HG02884 (cell line): ENCODE measurements at regions not wholly inside any gene's neighbourhood (a gene's known extent, or its start where the extent isn't known, plus 50 kb on each side); places are given as distances from the start of the nearest gene placed in this dataset.
A peak's percentile ranks its signal among the peaks of the same experiment; 100 is the strongest.
"Not testable (repeated sequence)": the region's sequence is repeated elsewhere in the genome, so short reads cannot be mapped to it uniquely, and the experiment has no call there.

Experiments used
- ATAC-seq: cut with Tn5 transposase; IDR thresholded peaks from one replicate; pipeline ENCODE4 v1.9.1; 2021; ENCODE audit warnings: mild to moderate bottlenecking, moderate library complexity; ENCODE audit not compliant: unreplicated experiment

DNA sequence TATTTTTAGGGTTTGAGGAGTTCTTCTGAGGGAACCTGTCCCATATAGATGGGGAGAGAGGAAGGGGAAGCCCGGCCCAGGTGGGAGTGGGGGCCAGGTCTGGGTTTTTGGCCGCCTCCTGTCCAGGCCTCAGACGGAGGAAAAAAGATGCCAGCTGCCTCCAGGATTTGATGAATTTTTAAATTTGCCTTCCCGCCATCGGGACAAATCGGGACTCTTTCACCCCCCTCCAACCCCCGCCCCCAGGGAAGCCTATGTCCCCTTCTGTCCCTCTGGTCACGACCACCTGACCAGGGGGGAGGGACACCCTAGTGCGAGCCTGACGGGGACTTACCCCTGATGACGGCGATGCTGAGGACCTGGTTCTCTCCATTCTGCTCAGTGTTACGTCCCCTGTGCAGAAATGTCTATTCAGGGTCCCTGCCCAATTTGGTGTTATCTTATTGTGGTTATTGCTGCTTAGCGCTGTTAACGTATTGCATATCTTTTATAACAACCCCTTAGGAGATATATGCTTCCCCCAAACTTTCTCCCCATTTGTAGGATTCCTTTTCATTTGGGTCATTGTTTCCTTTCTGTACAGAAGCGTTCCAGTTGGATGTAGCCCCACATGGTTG is 115.9 kb upstream of the GRK3 start:
- peak; percentile 17 for ATAC-seq

DNA sequence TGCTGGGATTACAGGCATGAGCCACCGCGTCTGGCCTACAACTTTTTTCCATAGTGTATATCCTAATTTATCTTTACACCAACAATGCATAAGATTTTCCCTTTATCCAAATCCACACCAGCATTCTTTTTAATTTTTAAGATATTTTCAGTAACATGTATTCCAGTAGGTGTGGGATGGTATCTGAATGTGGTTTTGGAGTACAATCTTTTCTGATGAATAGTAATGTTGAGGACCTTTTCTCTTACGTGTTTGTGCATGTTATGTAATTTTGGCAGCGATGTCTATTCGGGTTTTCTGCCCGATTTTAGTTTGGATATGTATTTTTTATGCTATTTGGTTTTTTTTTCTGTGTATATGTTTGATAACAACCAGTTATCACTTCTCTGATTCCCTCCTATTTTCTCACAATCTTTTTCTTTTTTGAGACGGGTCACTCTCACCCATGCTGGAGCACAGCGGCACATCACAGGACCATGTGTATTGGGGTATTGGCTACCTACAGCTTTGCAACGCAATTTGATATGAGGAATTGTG is 114.6 kb upstream of the GRK3 start:
- ATAC-seq: no peak

GRCh38 chr22:25451480-25452114 is 112.9 kb upstream of the GRK3 start:
- no peak for ATAC-seq

- no peak for ATAC-seq
Measured at GRCh38 chr22:25452116-25452700, 112.3 kb upstream of the GRK3 start.

DNA sequence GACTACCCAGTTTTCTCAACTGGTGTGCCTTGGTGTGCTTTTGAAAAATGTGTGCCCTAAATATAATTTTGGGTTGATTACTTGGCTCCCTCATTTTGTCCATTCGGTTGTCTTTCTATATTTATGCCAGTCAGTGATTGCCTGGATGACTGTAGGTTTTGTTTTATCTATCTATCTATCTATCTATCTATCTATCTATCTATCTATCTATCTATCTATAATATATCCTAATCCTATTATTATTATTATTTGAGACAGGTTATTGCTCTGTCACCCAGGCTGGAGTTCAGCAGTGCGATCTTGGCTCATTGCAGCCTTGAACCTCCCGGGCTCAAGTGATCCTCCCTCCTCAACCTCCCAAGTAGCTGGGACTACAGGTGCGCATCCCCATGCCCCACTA is 111.4 kb upstream of the GRK3 start:
- no peak for ATAC-seq

- ATAC-seq: no peak
Measured at GRCh38 chr22:25453557-25453956, 110.9 kb upstream of the GRK3 start.

- not testable (repeated sequence) for ATAC-seq
Measured at GRCh38 chr22:25456300-25457043, 108.0 kb upstream of the GRK3 start.

DNA sequence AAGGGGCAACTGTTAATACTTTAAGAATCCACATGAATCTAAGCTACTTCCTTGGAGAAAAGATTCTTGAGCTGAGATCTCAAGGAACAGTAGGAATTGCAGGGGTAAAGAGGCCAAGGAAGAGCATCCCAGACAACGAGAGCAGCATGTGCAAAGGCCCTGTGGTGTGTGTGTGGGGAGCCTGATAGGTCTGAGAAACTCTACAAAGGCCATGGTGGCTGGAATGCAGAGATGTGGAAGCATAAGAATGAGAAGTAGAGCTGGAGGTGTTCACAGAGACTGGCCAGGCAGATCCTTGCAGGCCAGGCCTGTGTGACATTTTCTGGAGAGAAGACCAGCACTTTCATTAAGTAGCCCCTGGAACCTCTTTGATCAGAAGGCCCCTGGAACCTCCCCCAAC is 105.8 kb upstream of the GRK3 start:
- not testable (repeated sequence) for ATAC-seq

- ATAC-seq: not testable (repeated sequence)
Measured at GRCh38 chr22:25460682-25461081, 103.8 kb upstream of the GRK3 start.

DNA sequence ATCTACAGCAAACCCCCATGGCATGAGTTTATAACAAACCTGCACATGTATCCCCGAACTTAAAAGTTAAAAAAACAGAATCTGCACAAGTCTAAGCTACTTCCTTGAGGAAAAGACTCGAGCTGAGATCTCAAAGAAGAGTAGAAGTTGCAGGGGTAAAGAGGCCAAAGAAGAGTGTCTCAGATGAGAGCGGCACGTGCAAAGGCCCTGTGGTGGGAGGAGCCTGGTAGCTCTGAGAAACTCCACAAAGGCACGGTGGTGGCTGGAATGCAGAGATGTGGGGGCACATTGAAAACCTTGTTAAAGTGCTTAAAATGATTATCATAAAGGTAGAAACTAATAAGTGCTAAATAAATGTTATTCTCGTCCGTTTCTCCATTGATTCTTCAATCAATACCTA is 103.2 kb upstream of the GRK3 start:
- ATAC-seq: no peak

GRCh38 chr22:25462474-25463346 is 101.8 kb upstream of the GRK3 start:
- not testable (repeated sequence) for ATAC-seq

DNA sequence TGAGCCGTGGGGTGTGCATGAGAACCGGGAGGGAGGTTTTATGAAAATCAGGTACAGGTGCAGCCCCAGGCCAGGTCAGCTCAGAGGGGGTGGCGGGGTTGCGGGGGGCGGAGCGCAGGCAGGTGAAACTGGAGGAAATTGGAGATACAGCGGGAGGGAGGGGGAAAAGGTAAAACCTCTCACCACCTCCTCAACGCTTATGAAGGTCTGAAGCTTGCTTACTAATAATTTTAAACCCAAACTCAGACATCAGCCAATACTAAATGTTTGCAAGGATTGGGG is 101.2 kb upstream of the GRK3 start:
- ATAC-seq: not testable (repeated sequence)

GRCh38 chr22:25464326-25464725 is 100.1 kb upstream of the GRK3 start:
- ATAC-seq: not testable (repeated sequence)

- no peak for ATAC-seq
Measured at GRCh38 chr22:25465949-25466348, 98.5 kb upstream of the GRK3 start.

GRCh38 chr22:25472382-25472781 is 92.1 kb upstream of the GRK3 start:
- ATAC-seq: no peak

DNA sequence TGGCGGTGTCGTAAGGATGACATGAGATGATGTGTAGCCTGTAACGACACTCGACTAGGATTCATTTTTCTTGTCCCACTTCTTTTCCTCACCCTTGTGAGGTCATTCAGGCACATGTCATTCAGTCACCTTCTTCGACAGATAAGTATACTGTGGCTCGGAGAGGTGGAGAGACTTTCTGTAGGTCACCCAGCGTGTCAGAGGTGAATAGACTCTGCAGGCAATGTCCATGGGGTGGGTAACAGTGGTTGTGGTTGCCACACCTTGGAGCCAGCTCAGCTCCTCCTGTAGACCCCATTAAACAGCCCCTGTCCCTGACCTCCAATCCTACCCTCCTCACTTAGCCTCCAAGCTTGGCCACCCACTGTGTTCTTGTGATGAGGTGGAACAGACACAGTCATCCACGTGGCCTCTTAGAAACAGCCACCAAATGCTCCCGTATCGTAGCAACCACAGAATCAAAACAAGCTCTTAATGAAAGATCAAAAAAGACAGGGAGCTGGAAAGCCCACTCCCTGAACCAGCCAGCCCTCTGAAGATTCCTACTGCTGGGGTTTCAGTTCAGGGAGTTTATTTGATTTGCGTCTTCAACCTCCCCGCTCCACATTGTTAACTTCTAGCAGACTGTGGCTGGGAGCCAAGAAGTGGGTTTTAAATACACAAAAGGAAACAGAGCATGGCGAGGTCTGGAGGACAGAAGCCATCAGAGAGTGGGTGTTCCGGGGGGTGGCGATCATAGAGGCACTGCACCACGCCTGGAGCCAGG is 89.0 kb upstream of the GRK3 start:
- ATAC-seq: no peak

- ATAC-seq: no peak
Measured at GRCh38 chr22:25477358-25477757, 87.1 kb upstream of the GRK3 start.

GRCh38 chr22:25478111-25478510 is 86.4 kb upstream of the GRK3 start:
- ATAC-seq: no peak

DNA sequence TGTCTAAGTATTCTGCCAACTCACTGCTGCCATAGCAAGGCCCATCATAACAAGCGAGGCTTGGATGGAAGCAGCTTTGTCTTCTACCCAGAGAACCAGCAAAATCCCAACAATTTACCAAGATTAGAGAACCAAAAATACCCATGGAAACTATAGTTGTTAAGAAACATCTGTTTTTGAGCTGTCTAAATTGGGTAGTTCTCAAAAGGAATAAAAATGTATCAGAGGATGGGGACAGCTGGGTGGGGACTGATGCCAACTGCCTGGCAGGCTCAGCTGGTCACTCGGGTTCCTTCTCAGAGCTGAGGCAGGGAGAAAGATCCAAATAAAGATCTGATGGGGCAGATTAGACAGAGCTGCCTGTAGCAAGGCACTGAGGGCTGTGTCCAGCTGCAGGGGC is 85.9 kb upstream of the GRK3 start:
- ATAC-seq: no peak

GRCh38 chr22:25480868-25481267 is 83.6 kb upstream of the GRK3 start:
- ATAC-seq: not testable (repeated sequence)
